DND-41 (cell line): ENCODE measurements at regions not wholly inside any gene's neighbourhood (a gene's known extent, or its start where the extent isn't known, plus 50 kb on each side); places are given as distances from the start of the nearest gene placed in this dataset.

Experiments used
- ATAC-seq: fragments of 200-7000 bp; cut with Tn5 transposase; 3 replicates; pipeline ENCODE4 v1.9.1; 2021; ENCODE audit warnings: low read depth; ENCODE audit not compliant: insufficient read depth
- DNase-seq: peaks from one replicate; pipeline ENCODE4 v3.0.0-alpha.2; 2020
- H2AFZ ChIP-seq: 2 replicates; pipeline ENCODE4 v1.6.0; 2012; ENCODE audit warnings: low read depth, low read length
- H3K27ac ChIP-seq: 2 replicates; pipeline ENCODE4 v1.5.1; 2012; ENCODE audit warnings: low read length, inconsistent platforms
- H3K27me3 ChIP-seq: fragments of 200-600 bp; sonication (generic); 2 replicates; pipeline ENCODE4 v1.6.0; 2012; ENCODE audit warnings: low read length, mild to moderate bottlenecking, inconsistent platforms; ENCODE audit not compliant: insufficient read depth, poor library complexity
- H3K36me3 ChIP-seq: 2 replicates; pipeline ENCODE4 v1.5.1; 2012; ENCODE audit warnings: low read length, inconsistent platforms; ENCODE audit not compliant: insufficient read depth
- H3K4me1 ChIP-seq: 2 replicates; pipeline ENCODE4 v1.5.1; 2012; ENCODE audit warnings: mild to moderate bottlenecking, low read length; ENCODE audit not compliant: insufficient read depth
- H3K4me2 ChIP-seq: 2 replicates; pipeline ENCODE4 v1.6.0; 2012; ENCODE audit warnings: mild to moderate bottlenecking, moderate library complexity, low read length, inconsistent platforms; ENCODE audit not compliant: insufficient read depth
- H3K4me3 ChIP-seq, 2 experiments: fragments of 200-600 bp in 1 of 2; shearing (Covaris generic) in 1 of 2; 2 replicates each; pipeline ENCODE4 v1.5.1; 2012 to 2016; ENCODE audit warnings: inconsistent platforms in 2 of 2, low read length in 2 of 2, mild to moderate bottlenecking in 2 of 2, low read depth in 1 of 2, moderate library complexity in 1 of 2
- H3K79me2 ChIP-seq: 2 replicates; pipeline ENCODE4 v1.6.0; 2012; ENCODE audit warnings: low read length, inconsistent platforms; ENCODE audit not compliant: insufficient read depth
- H3K9ac ChIP-seq: 2 replicates; pipeline ENCODE4 v1.6.0; 2012; ENCODE audit warnings: low read depth, mild to moderate bottlenecking, inconsistent platforms, low read length, moderate library complexity
- H3K9me3 ChIP-seq: 2 replicates; pipeline ENCODE4 v1.5.1; 2012; ENCODE audit warnings: low read length, moderate library complexity, mild to moderate bottlenecking, inconsistent platforms; ENCODE audit not compliant: insufficient read depth, severe bottlenecking
- H4K20me1 ChIP-seq: 2 replicates; pipeline ENCODE4 v1.6.0; 2012; ENCODE audit warnings: low read length; ENCODE audit not compliant: insufficient read depth
- EZH2 ChIP-seq: IDR thresholded peaks from 3 replicates; pipeline ENCODE4 v1.6.1; 2012; ENCODE audit warnings: borderline replicate concordance, low read depth, mild to moderate bottlenecking, moderate library complexity, low read length, inconsistent platforms; ENCODE audit not compliant: severe bottlenecking
- TF ChIP-seq, protein P1 (sequence below): IDR thresholded peaks from 2 replicates; pipeline ENCODE4 v1.5.1; 2012; ENCODE audit warnings: borderline replicate concordance, low read length, moderate library complexity, mild to moderate bottlenecking; ENCODE audit not compliant: poor library complexity, severe bottlenecking; ENCODE audit errors: extremely low read depth

GRCh38 chr20:21900431-21900830, 195.0 kb downstream of the PAX1 start:
- no peaks in the 10 kb centered on the region for H3K36me3 ChIP-seq
- ATAC-seq = no peak
- TF ChIP-seq, protein P1, sequence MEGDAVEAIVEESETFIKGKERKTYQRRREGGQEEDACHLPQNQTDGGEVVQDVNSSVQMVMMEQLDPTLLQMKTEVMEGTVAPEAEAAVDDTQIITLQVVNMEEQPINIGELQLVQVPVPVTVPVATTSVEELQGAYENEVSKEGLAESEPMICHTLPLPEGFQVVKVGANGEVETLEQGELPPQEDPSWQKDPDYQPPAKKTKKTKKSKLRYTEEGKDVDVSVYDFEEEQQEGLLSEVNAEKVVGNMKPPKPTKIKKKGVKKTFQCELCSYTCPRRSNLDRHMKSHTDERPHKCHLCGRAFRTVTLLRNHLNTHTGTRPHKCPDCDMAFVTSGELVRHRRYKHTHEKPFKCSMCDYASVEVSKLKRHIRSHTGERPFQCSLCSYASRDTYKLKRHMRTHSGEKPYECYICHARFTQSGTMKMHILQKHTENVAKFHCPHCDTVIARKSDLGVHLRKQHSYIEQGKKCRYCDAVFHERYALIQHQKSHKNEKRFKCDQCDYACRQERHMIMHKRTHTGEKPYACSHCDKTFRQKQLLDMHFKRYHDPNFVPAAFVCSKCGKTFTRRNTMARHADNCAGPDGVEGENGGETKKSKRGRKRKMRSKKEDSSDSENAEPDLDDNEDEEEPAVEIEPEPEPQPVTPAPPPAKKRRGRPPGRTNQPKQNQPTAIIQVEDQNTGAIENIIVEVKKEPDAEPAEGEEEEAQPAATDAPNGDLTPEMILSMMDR = no peak

GRCh38 chr20:21874921-21875320, 169.5 kb downstream of the PAX1 start:
- H3K36me3 ChIP-seq = no peaks in the 10 kb centered on the region

More at GRCh38 chr20:21900431-21900830, 195.0 kb downstream of the PAX1 start:
- H3K79me2 ChIP-seq = no peaks in the 10 kb centered on the region
- no peaks in the 10 kb centered on the region for H3K9me3 ChIP-seq
- no peak overlapping the region for H3K4me3 ChIP-seq
- peaks cover 28% of the 10 kb centered on the region for H3K27me3 ChIP-seq
- H3K9ac ChIP-seq = no peak overlapping the region
- H3K27ac ChIP-seq = no peak overlapping the region
- H4K20me1 ChIP-seq = no peaks in the 10 kb centered on the region
- DNase-seq = no peak
- no peaks in the 10 kb centered on the region for H3K4me1 ChIP-seq
- H3K4me2 ChIP-seq = no peak overlapping the region
- H2AFZ ChIP-seq = no peak overlapping the region

DNA sequence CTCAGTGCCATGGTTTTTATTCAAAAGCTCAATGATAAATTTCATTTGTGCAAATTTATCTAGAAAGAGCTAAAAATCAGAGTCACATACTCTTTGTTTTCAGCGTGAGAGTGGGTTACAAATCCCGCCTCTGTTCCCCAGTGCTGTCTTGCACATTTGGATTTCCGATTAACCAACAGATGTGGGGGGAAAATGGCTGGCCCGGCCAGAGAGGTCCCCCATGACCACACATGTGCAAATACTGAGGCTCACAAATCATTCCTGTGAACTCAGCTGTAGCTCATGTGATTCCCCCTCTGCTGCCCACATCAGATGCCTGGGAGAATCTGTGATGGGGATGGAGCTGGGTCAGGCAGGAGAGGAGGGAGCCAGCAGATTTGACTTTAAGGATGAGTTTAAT, 168.7 kb downstream of the PAX1 start:
- Histone ChIP-seq H4K20me1 (no peaks in the 10 kb centered on the region), H3K4me1 (no peaks in the 10 kb centered on the region), H3K27me3 (peaks cover 4% of the 10 kb centered on the region), H3K79me2 (no peaks in the 10 kb centered on the region), H3K36me3 (no peaks in the 10 kb centered on the region), H2AFZ (no peak overlapping the region), H3K4me2 (no peak overlapping the region), H3K9me3 (no peaks in the 10 kb centered on the region), H3K9ac (no peak overlapping the region), H3K27ac (no peak overlapping the region), H3K4me3 (no peak overlapping the region)
- TF ChIP-seq, protein P1 = no peak
- TF ChIP-seq EZH2 = no peak
- DNase-seq (no peak), ATAC-seq (no peak)

More at GRCh38 chr20:21874921-21875320, 169.5 kb downstream of the PAX1 start:
- Histone ChIP-seq H3K9me3 (no peaks in the 10 kb centered on the region), H3K4me3 (no peak overlapping the region), H3K27me3 (peaks cover 4% of the 10 kb centered on the region), H2AFZ (no peak overlapping the region), H3K27ac (no peak overlapping the region), H4K20me1 (no peaks in the 10 kb centered on the region), H3K9ac (no peak overlapping the region), H3K4me2 (no peak overlapping the region), H3K4me1 (no peaks in the 10 kb centered on the region), H3K79me2 (no peaks in the 10 kb centered on the region)
- DNase-seq (no peak), ATAC-seq (no peak)
- TF ChIP-seq, protein P1 = no peak
- no peak for TF ChIP-seq EZH2

GRCh38 chr20:21873291-21873690, 167.8 kb downstream of the PAX1 start:
- no peak for ATAC-seq
- Histone ChIP-seq H3K79me2 (no peaks in the 10 kb centered on the region), H3K9ac (no peak overlapping the region), H3K27me3 (peaks cover 4% of the 10 kb centered on the region), H3K27ac (no peak overlapping the region), H3K36me3 (no peaks in the 10 kb centered on the region), H3K4me1 (no peaks in the 10 kb centered on the region), H4K20me1 (no peaks in the 10 kb centered on the region), H2AFZ (no peak overlapping the region), H3K4me2 (no peak overlapping the region), H3K4me3 (no peak overlapping the region), H3K9me3 (no peaks in the 10 kb centered on the region)
- no peak for DNase-seq
- TF ChIP-seq, protein P1 = no peak
- TF ChIP-seq EZH2 = no peak
